ENCODE measurements at regions not wholly inside any gene's neighbourhood (a gene's known extent, or its start where the extent isn't known, plus 50 kb on each side); places are given as distances from the start of the nearest gene placed in this dataset.

DNA sequence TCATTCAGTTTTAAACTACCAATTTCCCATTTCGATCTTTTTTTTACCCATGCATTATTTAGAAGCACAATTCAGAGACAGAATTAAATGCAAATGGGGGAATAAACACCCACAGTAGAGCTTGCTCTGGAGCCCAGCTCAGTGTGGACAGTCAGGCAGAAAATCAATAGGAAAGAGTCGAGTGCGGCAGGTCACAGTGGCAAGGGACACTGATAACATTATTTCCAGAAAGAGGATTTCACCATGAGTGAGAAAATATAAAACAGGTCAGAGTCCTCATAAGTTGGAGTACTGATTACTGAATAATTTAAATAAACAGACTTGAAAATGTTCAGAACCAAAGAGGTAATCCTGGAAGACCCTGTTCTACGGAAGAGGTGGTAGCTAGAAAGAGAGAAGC lies 532.5 kb downstream of the CCSER2 start:
- Mint-ChIP-seq H3K4me3 (no peak overlapping the region), H3K9me3 (peaks cover 5% of the 10 kb centered on the region), H3K27ac (no peak overlapping the region), H3K27me3 (peaks cover 34% of the 10 kb centered on the region), H3K4me1 (ENCODE audit: low read depth) (no peaks in the 10 kb centered on the region), H3K36me3 (ENCODE audit: low read depth) (no peaks in the 10 kb centered on the region)
- no peaks in the 10 kb centered on the region for H3K9me3 ChIP-seq (ENCODE audit: control insufficient read depth in 1 of 2, insufficient read depth in 1 of 2, low read length in 2 of 2)
- TF ChIP-seq CTCF (IDR thresholded peaks at IDR 0.05) = no peak
- H3K4me1 ChIP-seq (ENCODE audit: insufficient read depth, low read length) = no peaks in the 10 kb centered on the region
- POLR2A ChIA-PET = no interaction called here
- no peak for DNase-seq
- intact Hi-C loops (cut with DNase I, micrococcal nuclease) = no loop called here
- CTCF ChIA-PET = no interaction called here
- H3K27ac ChIP-seq (ENCODE audit: low read depth in 1 of 2, low read length in 2 of 2) = no peak overlapping the region
- H3K27me3 ChIP-seq (ENCODE audit: control insufficient read depth in 1 of 2, insufficient read depth in 2 of 2, low read length in 2 of 2) = peaks cover 0 to 1% of the 10 kb centered on the region in 2 experiments
- no peak overlapping the region for H3K4me3 ChIP-seq (ENCODE audit: low read length)
- no peak for ATAC-seq (ENCODE audit: poor library complexity)
- no peaks in the 10 kb centered on the region for H3K36me3 ChIP-seq (ENCODE audit: insufficient read depth, low read length)

- Mint-ChIP-seq H3K27me3 (peaks cover 35% of the 10 kb centered on the region), H3K36me3 (ENCODE audit: low read depth) (no peaks in the 10 kb centered on the region), H3K4me3 (no peak overlapping the region), H3K9me3 (peaks cover 5% of the 10 kb centered on the region), H3K27ac (no peak overlapping the region), H3K4me1 (ENCODE audit: low read depth) (no peaks in the 10 kb centered on the region)
- Histone ChIP-seq H3K36me3 (ENCODE audit: insufficient read depth, low read length) (no peaks in the 10 kb centered on the region), H3K4me3 (ENCODE audit: low read length) (no peak overlapping the region), H3K27me3 (ENCODE audit: control insufficient read depth in 1 of 2, insufficient read depth in 2 of 2, low read length in 2 of 2) (peaks cover 0 to 3% of the 10 kb centered on the region in 2 experiments), H3K9me3 (ENCODE audit: control insufficient read depth in 1 of 2, insufficient read depth in 1 of 2, low read length in 2 of 2) (no peaks in the 10 kb centered on the region), H3K27ac (ENCODE audit: low read depth in 1 of 2, low read length in 2 of 2) (no peak overlapping the region), H3K4me1 (ENCODE audit: insufficient read depth, low read length) (no peaks in the 10 kb centered on the region)
- ChIA-PET POLR2A (no interaction called here), CTCF (no interaction called here)
- DNase-seq = no peak
- no peak for TF ChIP-seq CTCF (IDR thresholded peaks at IDR 0.05)
- no peak for ATAC-seq (ENCODE audit: poor library complexity)
- intact Hi-C loops (cut with DNase I, micrococcal nuclease) = no loop called here
These were observed 534.2 kb downstream of the CCSER2 start for GRCh38 chr10:84862551-84862950.

DNA sequence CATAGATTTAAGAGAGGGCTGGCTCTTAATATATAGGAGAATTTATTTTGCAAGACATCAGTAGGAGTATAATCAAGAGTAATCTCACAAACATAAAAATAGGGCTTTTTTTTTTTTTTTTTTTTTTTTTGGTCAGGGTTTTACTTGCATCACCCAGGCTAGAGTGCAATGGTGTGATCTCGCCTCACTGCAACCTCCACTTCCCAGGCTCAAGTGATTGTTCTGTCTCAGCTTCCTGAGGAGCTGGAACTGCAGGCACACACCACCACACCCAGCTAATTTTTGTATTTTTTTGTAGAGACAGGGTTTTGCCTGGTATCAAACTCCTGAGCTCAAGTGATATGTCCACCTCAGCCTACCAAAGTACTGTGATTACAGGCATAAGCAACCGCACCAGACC lies 535.3 kb downstream of the CCSER2 start:
- Histone ChIP-seq H3K36me3 (ENCODE audit: insufficient read depth, low read length) (no peaks in the 10 kb centered on the region), H3K27me3 (ENCODE audit: control insufficient read depth in 1 of 2, insufficient read depth in 2 of 2, low read length in 2 of 2) (peaks cover 0 to 3% of the 10 kb centered on the region in 2 experiments), H3K4me3 (ENCODE audit: low read length) (no peak overlapping the region), H3K4me1 (ENCODE audit: insufficient read depth, low read length) (no peaks in the 10 kb centered on the region), H3K9me3 (ENCODE audit: control insufficient read depth in 1 of 2, insufficient read depth in 1 of 2, low read length in 2 of 2) (no peaks in the 10 kb centered on the region), H3K27ac (ENCODE audit: low read depth in 1 of 2, low read length in 2 of 2) (no peak overlapping the region)
- POLR2A ChIA-PET = no interaction called here
- no peak for ATAC-seq (ENCODE audit: poor library complexity)
- no peak for TF ChIP-seq CTCF (IDR thresholded peaks at IDR 0.05)
- Mint-ChIP-seq H3K27me3 (peaks cover 46% of the 10 kb centered on the region), H3K4me3 (no peak overlapping the region), H3K27ac (no peak overlapping the region), H3K9me3 (peaks cover 7% of the 10 kb centered on the region), H3K4me1 (ENCODE audit: low read depth) (no peaks in the 10 kb centered on the region), H3K36me3 (ENCODE audit: low read depth) (no peaks in the 10 kb centered on the region)
- CTCF ChIA-PET = interaction anchor here (0.7 kb wide), 1 partner anchor 311 kb away, joined by 3 read pairs; no protein-coding TSS in a partner anchor
- no peak for DNase-seq
- intact Hi-C loops (cut with DNase I, micrococcal nuclease) = no loop called here
